ENCODE measurements at regions not wholly inside any gene's neighbourhood (a gene's known extent, or its start where the extent isn't known, plus 50 kb on each side); places are given as distances from the start of the nearest gene placed in this dataset.

DNA sequence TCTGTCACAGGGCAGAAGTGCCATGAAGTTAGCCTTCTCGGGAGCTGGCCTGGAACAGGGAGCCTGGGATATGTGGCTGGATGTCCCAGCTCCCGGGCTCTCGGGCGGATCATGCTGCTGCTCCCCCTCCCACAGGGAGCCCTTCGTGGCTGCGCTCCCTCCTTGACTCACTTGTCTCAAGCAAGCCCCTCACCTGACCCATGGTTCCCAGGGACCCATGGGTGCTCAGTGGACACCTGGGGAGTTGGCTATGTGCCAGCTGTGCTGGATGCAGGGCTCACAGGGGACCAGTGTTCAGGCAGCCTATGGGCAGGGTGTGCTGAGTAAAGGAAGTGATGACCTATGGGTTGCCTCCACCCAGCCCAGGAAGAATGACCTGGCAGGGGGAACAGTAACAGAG lies 213.1 kb upstream of the SGCG start:
- Histone ChIP-seq H3K4me1 (ENCODE audit: insufficient read depth, poor library complexity, severe bottlenecking) (no peaks in the 10 kb centered on the region), H3K9me3 (ENCODE audit: severe bottlenecking) (no peaks in the 10 kb centered on the region), H3K4me3 (ENCODE audit: severe bottlenecking) (no peak overlapping the region), H3K36me3 (ENCODE audit: low read depth) (no peaks in the 10 kb centered on the region), H3K27ac (ENCODE audit: poor library complexity, severe bottlenecking) (no peak overlapping the region), H3K27me3 (ENCODE audit: insufficient read depth, poor library complexity, severe bottlenecking) (no peaks in the 10 kb centered on the region)
- DNase-seq (ENCODE audit: low spot score) (no peak), ATAC-seq (ENCODE audit: low read depth) (no peak)
- TF ChIP-seq, protein P1, sequence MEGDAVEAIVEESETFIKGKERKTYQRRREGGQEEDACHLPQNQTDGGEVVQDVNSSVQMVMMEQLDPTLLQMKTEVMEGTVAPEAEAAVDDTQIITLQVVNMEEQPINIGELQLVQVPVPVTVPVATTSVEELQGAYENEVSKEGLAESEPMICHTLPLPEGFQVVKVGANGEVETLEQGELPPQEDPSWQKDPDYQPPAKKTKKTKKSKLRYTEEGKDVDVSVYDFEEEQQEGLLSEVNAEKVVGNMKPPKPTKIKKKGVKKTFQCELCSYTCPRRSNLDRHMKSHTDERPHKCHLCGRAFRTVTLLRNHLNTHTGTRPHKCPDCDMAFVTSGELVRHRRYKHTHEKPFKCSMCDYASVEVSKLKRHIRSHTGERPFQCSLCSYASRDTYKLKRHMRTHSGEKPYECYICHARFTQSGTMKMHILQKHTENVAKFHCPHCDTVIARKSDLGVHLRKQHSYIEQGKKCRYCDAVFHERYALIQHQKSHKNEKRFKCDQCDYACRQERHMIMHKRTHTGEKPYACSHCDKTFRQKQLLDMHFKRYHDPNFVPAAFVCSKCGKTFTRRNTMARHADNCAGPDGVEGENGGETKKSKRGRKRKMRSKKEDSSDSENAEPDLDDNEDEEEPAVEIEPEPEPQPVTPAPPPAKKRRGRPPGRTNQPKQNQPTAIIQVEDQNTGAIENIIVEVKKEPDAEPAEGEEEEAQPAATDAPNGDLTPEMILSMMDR (IDR thresholded peaks at IDR 0.05; ENCODE audit: poor library complexity, severe bottlenecking): no peak

DNA sequence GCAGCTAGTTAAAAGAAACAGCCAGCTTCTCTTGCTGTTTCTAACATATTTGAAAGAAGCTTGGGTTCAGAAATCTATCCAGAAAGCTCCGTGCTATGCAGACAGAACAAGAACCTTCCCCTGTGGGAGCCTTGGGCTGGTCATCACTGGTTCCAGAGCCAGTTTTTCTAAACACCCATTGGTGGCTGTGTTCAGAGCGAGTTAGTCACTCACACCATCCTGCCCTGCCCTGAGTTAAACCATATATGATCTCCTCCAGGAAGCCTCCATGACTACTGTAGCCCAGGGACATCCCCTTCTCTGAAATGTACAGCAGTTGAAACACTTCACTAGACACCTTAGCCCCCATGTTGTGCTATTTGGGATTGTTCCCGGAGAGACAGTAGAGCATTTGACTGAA lies 200.8 kb upstream of the SGCG start:
- Histone ChIP-seq H3K4me1 (ENCODE audit: insufficient read depth, poor library complexity, severe bottlenecking) (no peaks in the 10 kb centered on the region), H3K9me3 (ENCODE audit: severe bottlenecking) (no peaks in the 10 kb centered on the region), H3K27ac (ENCODE audit: poor library complexity, severe bottlenecking) (no peak overlapping the region), H3K36me3 (ENCODE audit: low read depth) (no peaks in the 10 kb centered on the region), H3K27me3 (ENCODE audit: insufficient read depth, poor library complexity, severe bottlenecking) (no peaks in the 10 kb centered on the region), H3K4me3 (ENCODE audit: severe bottlenecking) (no peak overlapping the region)
- DNase-seq (ENCODE audit: low spot score) (no peak), ATAC-seq (ENCODE audit: low read depth) (no peak)
- TF ChIP-seq, protein P1 (IDR thresholded peaks at IDR 0.05; ENCODE audit: poor library complexity, severe bottlenecking): no peak

DNA sequence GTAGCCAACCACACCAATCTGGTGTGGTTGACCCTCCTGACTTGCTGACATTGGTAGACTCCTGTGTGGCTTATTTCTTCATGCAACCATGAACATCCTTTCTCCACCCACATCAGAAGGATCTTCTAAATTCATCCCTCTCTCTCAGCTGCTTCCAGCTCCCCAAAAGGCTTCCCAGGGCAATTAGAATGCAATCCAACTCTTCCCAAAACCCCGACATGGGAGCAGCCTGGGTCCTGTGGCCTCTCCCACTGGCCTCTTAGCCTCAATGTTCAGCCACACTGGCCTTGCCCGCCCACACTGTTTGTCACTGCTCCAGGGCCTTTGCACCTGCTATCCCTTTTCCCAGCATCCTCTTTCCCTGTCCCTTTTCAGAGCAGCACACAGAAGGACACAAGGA lies 199.8 kb upstream of the SGCG start:
- Histone ChIP-seq H3K36me3 (ENCODE audit: low read depth) (no peaks in the 10 kb centered on the region), H3K4me1 (ENCODE audit: insufficient read depth, poor library complexity, severe bottlenecking) (no peaks in the 10 kb centered on the region), H3K27ac (ENCODE audit: poor library complexity, severe bottlenecking) (no peak overlapping the region), H3K4me3 (ENCODE audit: severe bottlenecking) (no peak overlapping the region), H3K27me3 (ENCODE audit: insufficient read depth, poor library complexity, severe bottlenecking) (no peaks in the 10 kb centered on the region), H3K9me3 (ENCODE audit: severe bottlenecking) (no peaks in the 10 kb centered on the region)
- DNase-seq (ENCODE audit: low spot score) (no peak), ATAC-seq (ENCODE audit: low read depth) (no peak)
- TF ChIP-seq, protein P1 (IDR thresholded peaks at IDR 0.05; ENCODE audit: poor library complexity, severe bottlenecking): no peak

DNA sequence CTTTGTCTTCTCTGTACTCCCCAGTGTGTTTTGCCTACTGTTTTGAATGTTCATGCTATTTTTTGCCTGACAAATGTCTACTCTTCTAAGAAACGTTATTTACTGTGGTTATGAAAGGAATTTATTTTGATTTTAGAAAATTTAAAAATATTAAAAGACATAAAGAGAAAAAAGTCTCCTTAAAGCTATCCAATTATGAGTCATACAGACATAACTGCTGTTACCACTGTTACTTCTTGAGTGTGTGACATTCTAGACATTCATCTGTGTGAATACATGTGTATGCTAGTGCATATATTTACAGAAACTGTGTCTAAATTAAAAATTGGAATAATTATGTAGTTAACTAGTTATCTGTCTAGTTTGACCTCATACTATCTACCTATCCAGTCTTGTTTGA lies 187.6 kb upstream of the SGCG start:
- Histone ChIP-seq H3K27me3 (ENCODE audit: insufficient read depth, poor library complexity, severe bottlenecking) (no peaks in the 10 kb centered on the region), H3K27ac (ENCODE audit: poor library complexity, severe bottlenecking) (no peak overlapping the region), H3K9me3 (ENCODE audit: severe bottlenecking) (no peaks in the 10 kb centered on the region), H3K4me1 (ENCODE audit: insufficient read depth, poor library complexity, severe bottlenecking) (no peaks in the 10 kb centered on the region), H3K36me3 (ENCODE audit: low read depth) (no peaks in the 10 kb centered on the region), H3K4me3 (ENCODE audit: severe bottlenecking) (no peak overlapping the region)
- TF ChIP-seq, protein P1 (IDR thresholded peaks at IDR 0.05; ENCODE audit: poor library complexity, severe bottlenecking): no peak
- ATAC-seq (ENCODE audit: low read depth) (no peak), DNase-seq (ENCODE audit: low spot score) (no peak)

DNA sequence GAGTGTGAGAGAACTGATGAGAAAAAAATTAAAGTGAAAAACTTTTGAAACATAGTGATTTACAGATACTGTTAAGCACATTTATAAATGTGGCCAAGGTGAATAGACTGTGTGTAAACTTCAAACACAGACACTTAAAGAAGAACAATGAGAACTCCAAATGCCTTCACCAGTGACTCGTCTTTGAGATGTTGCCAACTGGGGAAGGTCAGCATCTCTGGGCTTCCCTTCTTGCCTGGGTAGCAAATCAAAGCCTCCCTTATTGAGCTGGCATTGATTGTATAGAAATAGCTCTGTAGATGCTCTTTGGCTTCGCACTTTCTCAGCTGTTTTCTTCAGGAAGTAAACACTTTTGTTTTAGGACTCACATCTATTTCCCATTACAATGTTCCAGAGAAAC lies 177.3 kb upstream of the SGCG start:
- no peak overlapping the region for H3K27ac ChIP-seq (ENCODE audit: poor library complexity, severe bottlenecking)
- TF ChIP-seq, protein P1 (IDR thresholded peaks at IDR 0.05; ENCODE audit: poor library complexity, severe bottlenecking): no peak
- H3K4me3 ChIP-seq (ENCODE audit: severe bottlenecking): no peak overlapping the region
- DNase-seq (ENCODE audit: low spot score) (no peak), ATAC-seq (ENCODE audit: low read depth) (no peak)
- no peaks in the 10 kb centered on the region for H3K4me1 ChIP-seq (ENCODE audit: insufficient read depth, poor library complexity, severe bottlenecking)
- H3K27me3 ChIP-seq (ENCODE audit: insufficient read depth, poor library complexity, severe bottlenecking): no peaks in the 10 kb centered on the region
- H3K9me3 ChIP-seq (ENCODE audit: severe bottlenecking): no peaks in the 10 kb centered on the region
- H3K36me3 ChIP-seq (ENCODE audit: low read depth): no peaks in the 10 kb centered on the region
